Neural progenitor cell (in vitro differentiated cells): ENCODE measurements at regions not wholly inside any gene's neighbourhood (a gene's known extent, or its start where the extent isn't known, plus 50 kb on each side); places are given as distances from the start of the nearest gene placed in this dataset.

Experiments used
- DNase-seq: peaks from one replicate; pipeline ENCODE4 v3.0.0-alpha.2; 2016; ENCODE audit warnings: low spot score
- H2AFZ ChIP-seq: fragments of 200-600 bp; sonication (generic); replicated peaks from 2 replicates; pipeline ENCODE4 v1.6.1; 2016; ENCODE audit warnings: antibody characterized with exemption
- H3F3A ChIP-seq: fragments of 200-600 bp; sonication (generic); 2 replicates; pipeline ENCODE4 v1.6.1; 2016; ENCODE audit warnings: antibody characterized with exemption, low read depth
- H3K27ac ChIP-seq: fragments of 200-600 bp; sonication (generic); 2 replicates; pipeline ENCODE4 v1.5.1; 2016; ENCODE audit warnings: mild to moderate bottlenecking
- H3K27me3 ChIP-seq: fragments of 200-600 bp; sonication (generic); 2 replicates; pipeline ENCODE4 v1.6.1; 2016; ENCODE audit warnings: mild to moderate bottlenecking, moderate library complexity
- H3K36me3 ChIP-seq: fragments of 200-600 bp; sonication (generic); 2 replicates; pipeline ENCODE4 v1.5.1; 2016
- H3K4me1 ChIP-seq: fragments of 200-600 bp; sonication (generic); 2 replicates; pipeline ENCODE4 v1.6.1; 2016; ENCODE audit warnings: mixed run types
- H3K4me2 ChIP-seq: fragments of 200-600 bp; sonication (generic); 2 replicates; pipeline ENCODE4 v1.6.1; 2016
- H3K4me3 ChIP-seq: fragments of 200-600 bp; sonication (generic); 2 replicates; pipeline ENCODE4 v1.5.1; 2016
- H3K79me2 ChIP-seq: fragments of 200-600 bp; sonication (generic); 2 replicates; pipeline ENCODE4 v1.6.1; 2016; ENCODE audit warnings: low read depth
- H3K9ac ChIP-seq: fragments of 200-600 bp; sonication (generic); 2 replicates; pipeline ENCODE4 v1.6.1; 2016
- H3K9me3 ChIP-seq: fragments of 200-600 bp; sonication (generic); 2 replicates; pipeline ENCODE4 v1.5.1; 2016; ENCODE audit warnings: low read depth
- H4K20me1 ChIP-seq: fragments of 200-600 bp; sonication (generic); 2 replicates; pipeline ENCODE4 v1.6.1; 2016; ENCODE audit warnings: low read depth
- H3K27ac Mint-ChIP-seq: 3 replicates; pipeline ENCODE4 v1.8.0; 2021; ENCODE audit warnings: mixed read lengths
- H3K27me3 Mint-ChIP-seq: 2 replicates; pipeline ENCODE4 v1.8.0; 2022; ENCODE audit warnings: low read depth, mild to moderate bottlenecking, inconsistent platforms, moderate library complexity, mixed read lengths; ENCODE audit not compliant: insufficient read depth
- H3K36me3 Mint-ChIP-seq: 3 replicates; pipeline ENCODE4 v1.8.0; 2021; ENCODE audit warnings: mixed read lengths
- H3K4me1 Mint-ChIP-seq: 3 replicates; pipeline ENCODE4 v1.8.0; 2021; ENCODE audit warnings: mixed read lengths
- H3K4me3 Mint-ChIP-seq: 3 replicates; pipeline ENCODE4 v1.8.0; 2021; ENCODE audit warnings: mild to moderate bottlenecking, moderate library complexity, mixed read lengths
- H3K9me3 Mint-ChIP-seq: 3 replicates; pipeline ENCODE4 v1.8.0; 2020; ENCODE audit warnings: mixed read lengths
- EZH2 ChIP-seq: fragments of 200-600 bp; sonication (generic); IDR thresholded peaks from 2 replicates; pipeline ENCODE4 v1.6.1; 2017; ENCODE audit warnings: antibody characterized with exemption, mild to moderate bottlenecking, moderate library complexity
- EZH2phosphoT487 ChIP-seq: fragments of 200-600 bp; sonication (generic); IDR thresholded peaks from 2 replicates; pipeline ENCODE4 v1.6.1; 2017; ENCODE audit warnings: antibody characterized with exemption
- TF ChIP-seq, protein P1 (sequence below): fragments of 200-600 bp; sonication (generic); IDR thresholded peaks from 2 replicates; pipeline ENCODE4 v1.5.1; 2017; ENCODE audit warnings: antibody characterized with exemption, mild to moderate bottlenecking

GRCh38 chr2:193549661-193550060 is 1354.9 kb upstream of the TMEFF2 start:
- Histone ChIP-seq H3K9me3 (peaks cover 5% of the 10 kb centered on the region), H2AFZ (no peak overlapping the region), H3F3A (no peaks in the 10 kb centered on the region), H3K79me2 (no peaks in the 10 kb centered on the region), H3K27ac (no peak overlapping the region), H4K20me1 (no peaks in the 10 kb centered on the region), H3K36me3 (no peaks in the 10 kb centered on the region), H3K4me1 (no peaks in the 10 kb centered on the region), H3K4me2 (no peak overlapping the region), H3K4me3 (no peak overlapping the region), H3K27me3 (no peaks in the 10 kb centered on the region), H3K9ac (no peak overlapping the region)
- DNase-seq: no peak
- H3K9me3 Mint-ChIP-seq: peaks cover 20% of the 10 kb centered on the region
- TF ChIP-seq EZH2phosphoT487: no peak
- no peak for TF ChIP-seq EZH2
- TF ChIP-seq, protein P1, sequence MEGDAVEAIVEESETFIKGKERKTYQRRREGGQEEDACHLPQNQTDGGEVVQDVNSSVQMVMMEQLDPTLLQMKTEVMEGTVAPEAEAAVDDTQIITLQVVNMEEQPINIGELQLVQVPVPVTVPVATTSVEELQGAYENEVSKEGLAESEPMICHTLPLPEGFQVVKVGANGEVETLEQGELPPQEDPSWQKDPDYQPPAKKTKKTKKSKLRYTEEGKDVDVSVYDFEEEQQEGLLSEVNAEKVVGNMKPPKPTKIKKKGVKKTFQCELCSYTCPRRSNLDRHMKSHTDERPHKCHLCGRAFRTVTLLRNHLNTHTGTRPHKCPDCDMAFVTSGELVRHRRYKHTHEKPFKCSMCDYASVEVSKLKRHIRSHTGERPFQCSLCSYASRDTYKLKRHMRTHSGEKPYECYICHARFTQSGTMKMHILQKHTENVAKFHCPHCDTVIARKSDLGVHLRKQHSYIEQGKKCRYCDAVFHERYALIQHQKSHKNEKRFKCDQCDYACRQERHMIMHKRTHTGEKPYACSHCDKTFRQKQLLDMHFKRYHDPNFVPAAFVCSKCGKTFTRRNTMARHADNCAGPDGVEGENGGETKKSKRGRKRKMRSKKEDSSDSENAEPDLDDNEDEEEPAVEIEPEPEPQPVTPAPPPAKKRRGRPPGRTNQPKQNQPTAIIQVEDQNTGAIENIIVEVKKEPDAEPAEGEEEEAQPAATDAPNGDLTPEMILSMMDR: no peak
- no peaks in the 10 kb centered on the region for H3K4me1 Mint-ChIP-seq
- H3K36me3 Mint-ChIP-seq: peaks cover 2% of the 10 kb centered on the region
- no peaks in the 10 kb centered on the region for H3K27me3 Mint-ChIP-seq
- no peak overlapping the region for H3K27ac Mint-ChIP-seq
- H3K4me3 Mint-ChIP-seq: no peak overlapping the region

DNA sequence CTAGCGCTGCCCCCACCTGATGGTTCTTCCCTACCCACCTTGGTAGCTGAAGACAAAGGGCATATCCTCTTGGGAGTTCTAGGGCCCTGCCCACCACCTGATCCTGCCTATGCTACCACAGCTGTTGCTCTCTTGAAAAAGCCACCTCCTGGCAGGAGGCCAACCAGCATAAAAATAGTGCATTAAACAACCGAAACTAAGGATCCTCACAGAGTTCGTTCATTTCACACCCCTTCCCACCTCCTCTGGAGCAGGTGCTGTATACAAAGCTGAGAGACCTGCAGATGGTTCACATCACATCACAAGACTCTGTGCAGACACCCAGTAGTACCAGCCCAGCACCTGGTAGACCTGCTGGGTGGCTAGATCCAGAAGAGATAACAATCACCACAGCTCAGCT is 1348.0 kb upstream of the TMEFF2 start:
- Histone ChIP-seq H3K9me3 (peaks cover 5% of the 10 kb centered on the region), H3K9ac (no peak overlapping the region), H3K4me3 (no peak overlapping the region), H2AFZ (no peak overlapping the region), H3K36me3 (no peaks in the 10 kb centered on the region), H3F3A (no peaks in the 10 kb centered on the region), H3K4me2 (no peak overlapping the region), H3K4me1 (no peaks in the 10 kb centered on the region), H4K20me1 (no peaks in the 10 kb centered on the region), H3K27me3 (no peaks in the 10 kb centered on the region), H3K79me2 (no peaks in the 10 kb centered on the region), H3K27ac (no peak overlapping the region)
- H3K36me3 Mint-ChIP-seq: peaks cover 7% of the 10 kb centered on the region
- H3K4me3 Mint-ChIP-seq: no peak overlapping the region
- no peaks in the 10 kb centered on the region for H3K4me1 Mint-ChIP-seq
- H3K27ac Mint-ChIP-seq: no peak overlapping the region
- TF ChIP-seq EZH2phosphoT487: no peak
- TF ChIP-seq EZH2: no peak
- TF ChIP-seq, protein P1: no peak
- peaks cover 25% of the 10 kb centered on the region for H3K9me3 Mint-ChIP-seq
- DNase-seq: no peak
- H3K27me3 Mint-ChIP-seq: no peaks in the 10 kb centered on the region

GRCh38 chr2:193539188-193539587 is 1344.5 kb upstream of the TMEFF2 start:
- Mint-ChIP-seq H3K36me3 (peaks cover 7% of the 10 kb centered on the region), H3K4me1 (no peaks in the 10 kb centered on the region), H3K27ac (no peak overlapping the region), H3K27me3 (no peaks in the 10 kb centered on the region), H3K4me3 (no peak overlapping the region), H3K9me3 (peaks cover 12% of the 10 kb centered on the region)
- TF ChIP-seq, protein P1: no peak
- TF ChIP-seq EZH2 (no peak), EZH2phosphoT487 (no peak)
- H3K27ac ChIP-seq: no peak overlapping the region
- no peaks in the 10 kb centered on the region for H3K36me3 ChIP-seq
- no peaks in the 10 kb centered on the region for H3K27me3 ChIP-seq
- no peaks in the 10 kb centered on the region for H3K4me1 ChIP-seq
- DNase-seq: no peak
- no peak overlapping the region for H3K4me3 ChIP-seq
- H4K20me1 ChIP-seq: no peaks in the 10 kb centered on the region
- no peak overlapping the region for H3K9ac ChIP-seq
- no peak overlapping the region for H3K4me2 ChIP-seq
- H3F3A ChIP-seq: no peaks in the 10 kb centered on the region
- no peak overlapping the region for H2AFZ ChIP-seq
- no peaks in the 10 kb centered on the region for H3K9me3 ChIP-seq
- no peaks in the 10 kb centered on the region for H3K79me2 ChIP-seq

DNA sequence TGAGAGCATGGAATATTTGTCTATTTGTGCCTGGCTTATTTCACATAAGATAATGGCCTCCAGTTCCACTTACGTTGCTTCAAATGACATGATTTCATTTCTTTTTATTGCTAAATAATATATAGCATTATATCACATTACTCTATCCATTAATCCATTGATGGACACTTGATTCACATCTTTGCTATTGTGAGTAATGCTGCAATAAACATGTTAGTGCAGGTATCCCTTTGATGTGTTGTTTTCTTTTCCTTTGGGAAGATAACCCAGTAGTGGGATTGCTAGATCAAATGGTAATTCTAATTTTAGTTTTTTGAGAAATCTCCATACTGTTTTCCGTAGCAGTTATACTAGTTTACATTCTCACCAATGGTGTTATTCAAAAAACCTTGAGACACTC is 1343.3 kb upstream of the TMEFF2 start:
- no peaks in the 10 kb centered on the region for H3K36me3 ChIP-seq

More for the DNA sequence above, 1343.3 kb upstream of the TMEFF2 start:
- no peak overlapping the region for H3K27ac Mint-ChIP-seq
- Histone ChIP-seq H2AFZ (no peak overlapping the region), H3K27me3 (no peaks in the 10 kb centered on the region), H3K4me1 (no peaks in the 10 kb centered on the region), H3F3A (no peaks in the 10 kb centered on the region), H3K9ac (no peak overlapping the region), H3K79me2 (no peaks in the 10 kb centered on the region), H3K4me2 (no peak overlapping the region), H3K9me3 (no peaks in the 10 kb centered on the region), H4K20me1 (no peaks in the 10 kb centered on the region), H3K27ac (no peak overlapping the region), H3K4me3 (no peak overlapping the region)
- no peaks in the 10 kb centered on the region for H3K27me3 Mint-ChIP-seq
- peaks cover 9% of the 10 kb centered on the region for H3K9me3 Mint-ChIP-seq
- H3K4me3 Mint-ChIP-seq: no peak overlapping the region
- no peak for DNase-seq
- H3K36me3 Mint-ChIP-seq: peaks cover 5% of the 10 kb centered on the region
- H3K4me1 Mint-ChIP-seq: no peaks in the 10 kb centered on the region
- TF ChIP-seq, protein P1: no peak
- TF ChIP-seq EZH2phosphoT487 (no peak), EZH2 (no peak)
